ENCODE measurements at regions not wholly inside any gene's neighbourhood (a gene's known extent, or its start where the extent isn't known, plus 50 kb on each side); places are given as distances from the start of the nearest gene placed in this dataset.

DNA sequence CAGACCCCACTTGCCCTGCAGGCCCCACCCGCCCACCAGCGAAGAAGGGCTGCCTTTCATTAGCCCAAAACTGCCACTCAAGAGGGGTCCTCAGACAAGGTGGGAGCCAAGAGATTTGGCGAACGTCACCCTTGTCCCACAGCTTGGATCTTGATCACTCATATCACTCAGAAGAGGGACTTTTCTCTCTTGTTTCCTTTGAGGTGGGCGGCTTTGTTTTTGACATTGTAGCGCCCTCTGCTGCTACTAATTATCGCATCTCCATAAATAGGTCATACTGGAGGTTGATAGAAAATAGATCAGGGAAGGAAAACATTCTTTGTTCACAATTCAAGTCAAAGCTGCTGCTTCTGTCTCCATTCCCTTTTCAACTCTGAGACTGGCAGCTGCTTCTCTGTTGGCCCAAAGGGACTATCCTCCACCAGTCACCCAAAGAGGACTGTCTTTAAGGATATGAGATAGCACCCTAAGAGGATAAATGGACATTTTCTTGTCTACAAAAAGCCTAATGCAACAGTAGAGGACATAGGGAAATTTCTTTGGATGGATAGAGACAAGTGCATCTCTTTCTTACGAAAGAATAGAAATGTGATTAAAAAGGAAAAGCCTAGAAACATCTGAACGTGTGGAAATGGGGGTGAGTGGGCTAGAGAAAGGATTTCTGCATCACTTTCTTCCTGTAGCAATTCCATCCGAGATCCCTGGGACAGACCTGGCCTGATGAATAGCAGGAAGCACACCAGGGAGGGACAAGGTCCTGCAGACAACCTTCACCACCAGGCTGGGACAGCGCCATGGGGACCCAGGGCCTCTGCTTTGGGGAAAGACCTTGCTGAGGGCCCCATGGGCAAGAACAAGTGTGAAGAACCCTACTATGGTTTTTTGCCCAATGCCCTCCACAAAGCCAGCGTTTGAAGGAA, 115.8 kb downstream of the DAD1 start (continued):
- TF ChIP-seq ZNF622 (IDR thresholded peaks at IDR 0.05), result no peak
- TF ChIP-seq KLF5 (IDR thresholded peaks at IDR 0.05; ENCODE audit: partially characterized antibody), result no peak
- TF ChIP-seq CHD1 (IDR thresholded peaks at IDR 0.05; ENCODE audit: low read depth, low read length), result no peak
- TF ChIP-seq NR2C2 (IDR thresholded peaks at IDR 0.05; ENCODE audit: borderline replicate concordance, control insufficient read depth, insufficient read length, low read depth), result no peak
- TF ChIP-seq SIX5 (IDR thresholded peaks at IDR 0.05; ENCODE audit: low read depth, low read length, severe bottlenecking), result no peak
- peak; percentile 58; the same call in 1 of the 2 replicates for TF ChIP-seq YY1 (IDR thresholded peaks at IDR 0.05; ENCODE audit: low read depth, low read length)
- TF ChIP-seq NR2C1 (IDR thresholded peaks at IDR 0.05), result no peak
- TF ChIP-seq SMAD1 (IDR thresholded peaks at IDR 0.05; ENCODE audit: low read depth, partially characterized antibody), result no peak
- TF ChIP-seq, protein P1, sequence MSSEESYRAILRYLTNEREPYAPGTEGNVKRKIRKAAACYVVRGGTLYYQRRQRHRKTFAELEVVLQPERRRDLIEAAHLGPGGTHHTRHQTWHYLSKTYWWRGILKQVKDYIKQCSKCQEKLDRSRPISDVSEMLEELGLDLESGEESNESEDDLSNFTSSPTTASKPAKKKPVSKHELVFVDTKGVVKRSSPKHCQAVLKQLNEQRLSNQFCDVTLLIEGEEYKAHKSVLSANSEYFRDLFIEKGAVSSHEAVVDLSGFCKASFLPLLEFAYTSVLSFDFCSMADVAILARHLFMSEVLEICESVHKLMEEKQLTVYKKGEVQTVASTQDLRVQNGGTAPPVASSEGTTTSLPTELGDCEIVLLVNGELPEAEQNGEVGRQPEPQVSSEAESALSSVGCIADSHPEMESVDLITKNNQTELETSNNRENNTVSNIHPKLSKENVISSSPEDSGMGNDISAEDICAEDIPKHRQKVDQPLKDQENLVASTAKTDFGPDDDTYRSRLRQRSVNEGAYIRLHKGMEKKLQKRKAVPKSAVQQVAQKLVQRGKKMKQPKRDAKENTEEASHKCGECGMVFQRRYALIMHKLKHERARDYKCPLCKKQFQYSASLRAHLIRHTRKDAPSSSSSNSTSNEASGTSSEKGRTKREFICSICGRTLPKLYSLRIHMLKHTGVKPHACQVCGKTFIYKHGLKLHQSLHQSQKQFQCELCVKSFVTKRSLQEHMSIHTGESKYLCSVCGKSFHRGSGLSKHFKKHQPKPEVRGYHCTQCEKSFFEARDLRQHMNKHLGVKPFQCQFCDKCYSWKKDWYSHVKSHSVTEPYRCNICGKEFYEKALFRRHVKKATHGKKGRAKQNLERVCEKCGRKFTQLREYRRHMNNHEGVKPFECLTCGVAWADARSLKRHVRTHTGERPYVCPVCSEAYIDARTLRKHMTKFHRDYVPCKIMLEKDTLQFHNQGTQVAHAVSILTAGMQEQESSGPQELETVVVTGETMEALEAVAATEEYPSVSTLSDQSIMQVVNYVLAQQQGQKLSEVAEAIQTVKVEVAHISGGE (CRISPR knock-in tag; IDR thresholded peaks at IDR 0.05), result no peak
- no peak for TF ChIP-seq ZNF274 (IDR thresholded peaks at IDR 0.05; ENCODE audit: insufficient read depth, insufficient read length)
- TF ChIP-seq, protein P2, sequence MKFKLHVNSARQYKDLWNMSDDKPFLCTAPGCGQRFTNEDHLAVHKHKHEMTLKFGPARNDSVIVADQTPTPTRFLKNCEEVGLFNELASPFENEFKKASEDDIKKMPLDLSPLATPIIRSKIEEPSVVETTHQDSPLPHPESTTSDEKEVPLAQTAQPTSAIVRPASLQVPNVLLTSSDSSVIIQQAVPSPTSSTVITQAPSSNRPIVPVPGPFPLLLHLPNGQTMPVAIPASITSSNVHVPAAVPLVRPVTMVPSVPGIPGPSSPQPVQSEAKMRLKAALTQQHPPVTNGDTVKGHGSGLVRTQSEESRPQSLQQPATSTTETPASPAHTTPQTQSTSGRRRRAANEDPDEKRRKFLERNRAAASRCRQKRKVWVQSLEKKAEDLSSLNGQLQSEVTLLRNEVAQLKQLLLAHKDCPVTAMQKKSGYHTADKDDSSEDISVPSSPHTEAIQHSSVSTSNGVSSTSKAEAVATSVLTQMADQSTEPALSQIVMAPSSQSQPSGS (IDR thresholded peaks at IDR 0.05; ENCODE audit: low read length), result 0 out of 2 replicates have a peak, but pooled peaks have one; percentile 36
- no peak for TF ChIP-seq SUPT20H (IDR thresholded peaks at IDR 0.05; ENCODE audit: borderline replicate concordance, control insufficient read depth, low read depth, low read length)
- TF ChIP-seq CHD4 (IDR thresholded peaks at IDR 0.05), result no peak
- TF ChIP-seq MTA3 (IDR thresholded peaks at IDR 0.05; ENCODE audit: borderline replicate concordance, low read length), result no peak
- TF ChIP-seq, protein P3, sequence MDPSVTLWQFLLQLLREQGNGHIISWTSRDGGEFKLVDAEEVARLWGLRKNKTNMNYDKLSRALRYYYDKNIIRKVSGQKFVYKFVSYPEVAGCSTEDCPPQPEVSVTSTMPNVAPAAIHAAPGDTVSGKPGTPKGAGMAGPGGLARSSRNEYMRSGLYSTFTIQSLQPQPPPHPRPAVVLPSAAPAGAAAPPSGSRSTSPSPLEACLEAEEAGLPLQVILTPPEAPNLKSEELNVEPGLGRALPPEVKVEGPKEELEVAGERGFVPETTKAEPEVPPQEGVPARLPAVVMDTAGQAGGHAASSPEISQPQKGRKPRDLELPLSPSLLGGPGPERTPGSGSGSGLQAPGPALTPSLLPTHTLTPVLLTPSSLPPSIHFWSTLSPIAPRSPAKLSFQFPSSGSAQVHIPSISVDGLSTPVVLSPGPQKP (IDR thresholded peaks at IDR 0.05; ENCODE audit: low read depth, low read length), result peak; percentile 21; the same call in 1 of the 2 replicates
- 0 out of 2 replicates have a peak, but pooled peaks have one; percentile 23 for TF ChIP-seq MXI1 (IDR thresholded peaks at IDR 0.05; ENCODE audit: low read depth, low read length)
- peak in 1 of 2 experiments; percentile 31; a peak in 1 of 4 replicates for TF ChIP-seq ETV6 (conservative IDR thresholded peaks at IDR 0.05 in 1 of 2, IDR thresholded peaks at IDR 0.05 in 1 of 2; ENCODE audit: borderline replicate concordance in 1 of 2, low read depth in 1 of 2)
- no peak for TF ChIP-seq CBX3 (IDR thresholded peaks at IDR 0.05; ENCODE audit: borderline replicate concordance, low read depth)
- TF ChIP-seq, protein P4, sequence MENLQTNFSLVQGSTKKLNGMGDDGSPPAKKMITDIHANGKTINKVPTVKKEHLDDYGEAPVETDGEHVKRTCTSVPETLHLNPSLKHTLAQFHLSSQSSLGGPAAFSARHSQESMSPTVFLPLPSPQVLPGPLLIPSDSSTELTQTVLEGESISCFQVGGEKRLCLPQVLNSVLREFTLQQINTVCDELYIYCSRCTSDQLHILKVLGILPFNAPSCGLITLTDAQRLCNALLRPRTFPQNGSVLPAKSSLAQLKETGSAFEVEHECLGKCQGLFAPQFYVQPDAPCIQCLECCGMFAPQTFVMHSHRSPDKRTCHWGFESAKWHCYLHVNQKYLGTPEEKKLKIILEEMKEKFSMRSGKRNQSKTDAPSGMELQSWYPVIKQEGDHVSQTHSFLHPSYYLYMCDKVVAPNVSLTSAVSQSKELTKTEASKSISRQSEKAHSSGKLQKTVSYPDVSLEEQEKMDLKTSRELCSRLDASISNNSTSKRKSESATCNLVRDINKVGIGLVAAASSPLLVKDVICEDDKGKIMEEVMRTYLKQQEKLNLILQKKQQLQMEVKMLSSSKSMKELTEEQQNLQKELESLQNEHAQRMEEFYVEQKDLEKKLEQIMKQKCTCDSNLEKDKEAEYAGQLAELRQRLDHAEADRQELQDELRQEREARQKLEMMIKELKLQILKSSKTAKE (IDR thresholded peaks at IDR 0.05; ENCODE audit: low read depth, poor library complexity, severe bottlenecking), result peak; percentile 61
